MM.1S (cell line): ENCODE measurements at regions not wholly inside any gene's neighbourhood (a gene's known extent, or its start where the extent isn't known, plus 50 kb on each side); places are given as distances from the start of the nearest gene placed in this dataset.

Experiments
- EZH2 ChIP-seq: fragments of 300-600 bp; sonication (generic); optimal IDR thresholded peaks from 2 replicates; pipeline ENCODE3; 2017; ENCODE audit warnings: low read depth, mild to moderate bottlenecking, antibody characterized with exemption, low read length, mixed read lengths
- EZH2phosphoT487 ChIP-seq: fragments of 300-600 bp; sonication (generic); IDR thresholded peaks from 2 replicates; pipeline ENCODE4 v1.6.1; 2018; ENCODE audit warnings: antibody characterized with exemption, low read length
- TF ChIP-seq, protein P1 (sequence below): fragments of 300-600 bp; sonication (generic); IDR thresholded peaks from 2 replicates; pipeline ENCODE4 v1.5.1; 2016; ENCODE audit warnings: antibody characterized with exemption, low read length, mixed read lengths

DNA sequence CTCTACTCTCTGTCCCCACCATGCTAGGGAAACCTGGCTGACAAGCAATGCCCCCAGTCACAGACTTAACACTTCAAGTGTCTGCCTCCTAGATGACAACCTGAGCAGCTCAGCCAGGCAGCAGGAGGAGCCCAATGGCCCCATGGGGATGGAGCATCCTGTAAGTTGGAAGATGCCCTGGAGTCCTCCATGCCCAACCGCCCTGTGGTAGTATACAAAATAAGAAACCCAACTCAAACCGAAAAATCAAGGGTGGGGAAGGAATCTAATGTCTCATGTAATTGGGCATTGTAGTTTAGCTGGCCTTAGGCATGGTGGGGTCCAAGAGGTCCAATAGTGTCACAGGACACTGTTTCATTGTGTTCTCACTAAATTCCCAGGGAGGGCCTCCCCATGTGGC lies 104.0 kb downstream of the AIPL1 start:
- TF ChIP-seq, protein P1, sequence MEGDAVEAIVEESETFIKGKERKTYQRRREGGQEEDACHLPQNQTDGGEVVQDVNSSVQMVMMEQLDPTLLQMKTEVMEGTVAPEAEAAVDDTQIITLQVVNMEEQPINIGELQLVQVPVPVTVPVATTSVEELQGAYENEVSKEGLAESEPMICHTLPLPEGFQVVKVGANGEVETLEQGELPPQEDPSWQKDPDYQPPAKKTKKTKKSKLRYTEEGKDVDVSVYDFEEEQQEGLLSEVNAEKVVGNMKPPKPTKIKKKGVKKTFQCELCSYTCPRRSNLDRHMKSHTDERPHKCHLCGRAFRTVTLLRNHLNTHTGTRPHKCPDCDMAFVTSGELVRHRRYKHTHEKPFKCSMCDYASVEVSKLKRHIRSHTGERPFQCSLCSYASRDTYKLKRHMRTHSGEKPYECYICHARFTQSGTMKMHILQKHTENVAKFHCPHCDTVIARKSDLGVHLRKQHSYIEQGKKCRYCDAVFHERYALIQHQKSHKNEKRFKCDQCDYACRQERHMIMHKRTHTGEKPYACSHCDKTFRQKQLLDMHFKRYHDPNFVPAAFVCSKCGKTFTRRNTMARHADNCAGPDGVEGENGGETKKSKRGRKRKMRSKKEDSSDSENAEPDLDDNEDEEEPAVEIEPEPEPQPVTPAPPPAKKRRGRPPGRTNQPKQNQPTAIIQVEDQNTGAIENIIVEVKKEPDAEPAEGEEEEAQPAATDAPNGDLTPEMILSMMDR = no peak
- TF ChIP-seq EZH2 = no peak
- TF ChIP-seq EZH2phosphoT487 = no peak
